C4-2B (cell line): ENCODE measurements at regions not wholly inside any gene's neighbourhood (a gene's known extent, or its start where the extent isn't known, plus 50 kb on each side); places are given as distances from the start of the nearest gene placed in this dataset.

ENCODE experiments used
- CTCF ChIP-seq: fragments of 450-650 bp; conservative IDR thresholded peaks from 2 replicates; pipeline ENCODE4 v1.5.1; 2017; ENCODE audit warnings: mild to moderate bottlenecking
- ZFX ChIP-seq: fragments of 450-650 bp; IDR thresholded peaks from 2 replicates; pipeline ENCODE4 v1.6.1; 2017

DNA sequence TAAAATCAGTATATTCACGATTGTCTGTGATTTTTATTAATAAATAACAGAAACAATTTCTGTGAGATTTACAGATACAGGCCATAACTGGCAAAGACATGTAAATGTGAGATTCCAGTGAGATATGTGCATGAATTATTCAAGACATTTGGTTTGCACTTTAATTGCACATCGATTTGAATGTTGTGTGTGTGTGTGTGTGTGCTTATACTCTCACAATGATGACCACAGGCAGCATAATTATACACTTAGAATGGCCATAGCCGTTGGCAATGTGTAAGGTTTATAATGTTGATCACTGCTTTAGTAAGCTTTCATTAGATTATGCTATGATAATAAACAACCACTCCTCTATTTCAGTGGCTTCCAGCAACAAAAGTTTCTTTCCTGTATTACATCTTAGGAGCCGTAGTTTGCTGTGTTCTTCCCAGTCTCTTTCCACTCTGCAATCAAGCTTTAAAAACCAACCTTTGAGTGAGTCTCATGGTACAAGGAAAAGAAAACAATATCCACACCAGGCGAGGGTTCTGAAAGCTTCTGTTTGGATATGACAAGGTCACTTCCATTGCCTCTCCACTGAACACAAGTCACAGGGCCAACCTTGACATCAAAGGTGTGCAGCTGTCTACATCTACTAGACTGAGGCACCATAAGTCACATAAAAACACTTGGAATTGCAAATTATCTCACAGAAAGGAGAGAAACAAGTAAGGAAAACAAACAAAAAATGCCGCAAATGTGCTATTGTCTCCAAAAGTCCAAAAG, 897.7 kb downstream of the RAB28 start:
- TF ChIP-seq CTCF (no peak), ZFX (no peak)
